Testis (tissue), 2 donors: ENCODE measurements at regions not wholly inside any gene's neighbourhood (a gene's known extent, or its start where the extent isn't known, plus 50 kb on each side); places are given as distances from the start of the nearest gene placed in this dataset.

Experiments
- POLR2A ChIP-seq: fragments of 450-650 bp; IDR thresholded peaks from one replicate; pipeline ENCODE4 v1.6.1; 2017; ENCODE audit warnings: antibody characterized with exemption, mild to moderate bottlenecking, moderate library complexity
- TF ChIP-seq, protein P1 (sequence below), 3 experiments: fragments of 450-650 bp in 2 of 3; fragments of 200-600 bp in 1 of 3; sonication (generic) in 1 of 3; IDR thresholded peaks; one replicate each; pipeline ENCODE4 v1.5.1; 2016 to 2019; ENCODE audit warnings: antibody characterized with exemption in 3 of 3, mild to moderate bottlenecking in 2 of 3, moderate library complexity in 1 of 3

DNA sequence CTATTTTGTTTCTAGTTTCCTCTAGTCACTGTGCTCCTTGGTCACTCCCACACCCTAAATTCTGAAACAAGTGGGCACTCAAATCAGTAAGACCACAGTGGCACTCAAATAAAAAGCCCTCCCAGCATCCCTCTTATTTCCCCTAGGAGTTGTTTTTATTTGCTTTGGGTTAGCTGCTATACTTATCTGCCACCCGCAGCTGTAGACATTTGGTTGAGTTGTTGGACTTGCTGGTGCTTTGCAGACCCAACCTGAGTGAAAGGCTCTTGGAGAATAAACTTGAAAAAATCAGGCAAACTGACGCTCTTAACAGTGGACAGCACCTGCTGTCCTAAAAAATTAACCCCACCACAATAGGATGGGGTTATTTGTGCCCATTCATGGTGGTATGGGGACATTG lies 203.0 kb downstream of the SPATA31A6 start:
- TF ChIP-seq, protein P1, sequence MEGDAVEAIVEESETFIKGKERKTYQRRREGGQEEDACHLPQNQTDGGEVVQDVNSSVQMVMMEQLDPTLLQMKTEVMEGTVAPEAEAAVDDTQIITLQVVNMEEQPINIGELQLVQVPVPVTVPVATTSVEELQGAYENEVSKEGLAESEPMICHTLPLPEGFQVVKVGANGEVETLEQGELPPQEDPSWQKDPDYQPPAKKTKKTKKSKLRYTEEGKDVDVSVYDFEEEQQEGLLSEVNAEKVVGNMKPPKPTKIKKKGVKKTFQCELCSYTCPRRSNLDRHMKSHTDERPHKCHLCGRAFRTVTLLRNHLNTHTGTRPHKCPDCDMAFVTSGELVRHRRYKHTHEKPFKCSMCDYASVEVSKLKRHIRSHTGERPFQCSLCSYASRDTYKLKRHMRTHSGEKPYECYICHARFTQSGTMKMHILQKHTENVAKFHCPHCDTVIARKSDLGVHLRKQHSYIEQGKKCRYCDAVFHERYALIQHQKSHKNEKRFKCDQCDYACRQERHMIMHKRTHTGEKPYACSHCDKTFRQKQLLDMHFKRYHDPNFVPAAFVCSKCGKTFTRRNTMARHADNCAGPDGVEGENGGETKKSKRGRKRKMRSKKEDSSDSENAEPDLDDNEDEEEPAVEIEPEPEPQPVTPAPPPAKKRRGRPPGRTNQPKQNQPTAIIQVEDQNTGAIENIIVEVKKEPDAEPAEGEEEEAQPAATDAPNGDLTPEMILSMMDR (IDR thresholded peaks at IDR 0.05), result no peak
- TF ChIP-seq POLR2A, result no peak
